ENCODE measurements at regions not wholly inside any gene's neighbourhood (a gene's known extent, or its start where the extent isn't known, plus 50 kb on each side); places are given as distances from the start of the nearest gene placed in this dataset.

DNA sequence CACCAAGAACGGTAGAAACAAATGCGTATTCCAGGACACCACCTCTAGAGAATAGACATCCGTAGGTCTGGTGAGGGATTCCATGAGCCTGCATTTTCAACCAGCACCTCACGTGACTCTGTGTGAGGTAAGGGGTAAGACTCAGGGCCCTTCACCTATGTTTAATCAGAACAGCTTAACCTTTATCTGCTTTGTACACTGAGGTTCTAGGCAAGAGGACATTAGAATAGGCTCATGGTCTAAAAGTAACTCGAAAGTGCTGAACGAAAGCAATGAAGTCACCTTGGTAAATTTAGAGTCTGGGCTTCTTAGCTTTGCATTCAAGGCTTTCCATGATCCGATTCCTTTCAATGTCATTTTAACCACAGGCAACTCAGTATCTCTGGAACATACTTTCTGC is 270.5 kb upstream of the CADM1 start:
- Histone ChIP-seq H3K27me3 (ENCODE audit: control insufficient read depth in 1 of 2, insufficient read depth in 2 of 2, low read length in 2 of 2) (no peaks in the 10 kb centered on the region), H3K36me3 (ENCODE audit: control insufficient read depth in 2 of 2, insufficient read depth in 2 of 2, low read length in 1 of 2) (no peaks in the 10 kb centered on the region), H3K4me1 (ENCODE audit: control insufficient read depth in 2 of 2, insufficient read depth in 2 of 2, low read length in 1 of 2) (peaks cover 2 to 3% of the 10 kb centered on the region in 2 donors), H3K9me3 (ENCODE audit: control insufficient read depth in 2 of 2, insufficient read depth in 1 of 2, low read depth in 1 of 2, low read length in 1 of 2) (no peaks in the 10 kb centered on the region), H3K27ac (ENCODE audit: low read depth in 2 of 2, low read length in 1 of 2) (no peak overlapping the region), H3K4me3 (ENCODE audit: low read depth in 1 of 2, low read length in 2 of 2) (no peak overlapping the region)
- 90 to 91% methylated on average over 7 of the region's 7 CpGs for WGBS, 2 donors

DNA sequence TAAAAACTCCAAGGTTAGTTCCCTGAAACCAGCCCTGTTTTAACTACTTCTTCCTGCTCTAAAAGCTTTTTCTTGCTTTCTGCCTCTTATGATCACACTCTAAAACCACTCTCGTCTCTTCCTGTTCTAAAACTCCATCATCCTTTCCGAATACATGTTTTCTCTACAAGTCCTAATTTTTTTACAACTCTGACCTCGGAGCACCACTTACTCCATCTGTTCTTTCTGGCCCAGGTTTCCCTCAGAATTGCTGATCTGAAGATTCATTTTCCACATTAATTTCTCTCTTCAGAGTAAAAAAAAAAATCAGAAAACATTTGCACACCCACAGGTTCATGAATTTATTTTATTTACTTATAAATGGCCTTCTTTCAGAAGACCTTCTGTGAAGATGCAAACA is 265.7 kb upstream of the CADM1 start:
- 80 to 86% methylated on average over 3 of the region's 3 CpGs for WGBS, 2 donors
- peaks cover 0 to 3% of the 10 kb centered on the region in 2 donors for H3K4me1 ChIP-seq (ENCODE audit: control insufficient read depth in 2 of 2, insufficient read depth in 2 of 2, low read length in 1 of 2)

DNA sequence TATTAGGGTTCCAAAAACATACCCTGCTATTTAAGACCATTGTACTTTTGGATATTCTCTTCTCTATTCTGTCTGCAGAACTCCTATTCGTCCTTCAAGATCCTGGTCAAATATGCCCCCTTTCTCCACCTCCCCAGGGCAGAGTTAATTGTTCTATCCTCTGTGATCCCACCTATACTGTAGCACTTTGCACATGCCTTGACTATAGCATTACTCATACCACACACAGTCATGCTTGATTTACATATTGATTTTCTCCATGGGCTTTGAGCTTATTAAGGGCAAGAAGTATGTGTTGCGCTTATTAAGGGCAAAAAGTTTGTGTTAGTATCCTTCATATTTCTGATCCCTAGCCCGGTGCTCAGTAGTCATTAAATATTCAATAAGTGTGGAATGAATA is 263.7 kb upstream of the CADM1 start:
- no peaks in the 10 kb centered on the region for H3K4me1 ChIP-seq (ENCODE audit: control insufficient read depth in 2 of 2, insufficient read depth in 2 of 2, low read length in 1 of 2)
- no peak overlapping the region for H3K4me3 ChIP-seq (ENCODE audit: low read depth in 1 of 2, low read length in 2 of 2)
- 88% methylated on average over 3 of the region's 3 CpGs for WGBS, 2 donors
- no peaks in the 10 kb centered on the region for H3K36me3 ChIP-seq (ENCODE audit: control insufficient read depth in 2 of 2, insufficient read depth in 2 of 2, low read length in 1 of 2)
- no peak overlapping the region for H3K27ac ChIP-seq (ENCODE audit: low read depth in 2 of 2, low read length in 1 of 2)
- no peaks in the 10 kb centered on the region for H3K9me3 ChIP-seq (ENCODE audit: control insufficient read depth in 2 of 2, insufficient read depth in 1 of 2, low read depth in 1 of 2, low read length in 1 of 2)
- H3K27me3 ChIP-seq (ENCODE audit: control insufficient read depth in 1 of 2, insufficient read depth in 2 of 2, low read length in 2 of 2) = no peaks in the 10 kb centered on the region

More for the DNA sequence above, 265.7 kb upstream of the CADM1 start:
- H3K9me3 ChIP-seq (ENCODE audit: control insufficient read depth in 2 of 2, insufficient read depth in 1 of 2, low read depth in 1 of 2, low read length in 1 of 2) = no peaks in the 10 kb centered on the region
- H3K36me3 ChIP-seq (ENCODE audit: control insufficient read depth in 2 of 2, insufficient read depth in 2 of 2, low read length in 1 of 2) = no peaks in the 10 kb centered on the region
- H3K27me3 ChIP-seq (ENCODE audit: control insufficient read depth in 1 of 2, insufficient read depth in 2 of 2, low read length in 2 of 2) = no peaks in the 10 kb centered on the region
- H3K27ac ChIP-seq (ENCODE audit: low read depth in 2 of 2, low read length in 1 of 2) = no peak overlapping the region
- H3K4me3 ChIP-seq (ENCODE audit: low read depth in 1 of 2, low read length in 2 of 2) = no peak overlapping the region

GRCh38 chr11:115767047-115767802 is 263.0 kb upstream of the CADM1 start:
- no peak overlapping the region for H3K27ac ChIP-seq (ENCODE audit: low read depth in 2 of 2, low read length in 1 of 2)
- no peaks in the 10 kb centered on the region for H3K36me3 ChIP-seq (ENCODE audit: control insufficient read depth in 2 of 2, insufficient read depth in 2 of 2, low read length in 1 of 2)
- no peaks in the 10 kb centered on the region for H3K4me1 ChIP-seq (ENCODE audit: control insufficient read depth in 2 of 2, insufficient read depth in 2 of 2, low read length in 1 of 2)
- H3K4me3 ChIP-seq (ENCODE audit: low read depth in 1 of 2, low read length in 2 of 2) = no peak overlapping the region
- no peaks in the 10 kb centered on the region for H3K9me3 ChIP-seq (ENCODE audit: control insufficient read depth in 2 of 2, insufficient read depth in 1 of 2, low read depth in 1 of 2, low read length in 1 of 2)
- no peaks in the 10 kb centered on the region for H3K27me3 ChIP-seq (ENCODE audit: control insufficient read depth in 1 of 2, insufficient read depth in 2 of 2, low read length in 2 of 2)
- 79 to 81% methylated on average over 10 of the region's 10 CpGs for WGBS, 2 donors

DNA sequence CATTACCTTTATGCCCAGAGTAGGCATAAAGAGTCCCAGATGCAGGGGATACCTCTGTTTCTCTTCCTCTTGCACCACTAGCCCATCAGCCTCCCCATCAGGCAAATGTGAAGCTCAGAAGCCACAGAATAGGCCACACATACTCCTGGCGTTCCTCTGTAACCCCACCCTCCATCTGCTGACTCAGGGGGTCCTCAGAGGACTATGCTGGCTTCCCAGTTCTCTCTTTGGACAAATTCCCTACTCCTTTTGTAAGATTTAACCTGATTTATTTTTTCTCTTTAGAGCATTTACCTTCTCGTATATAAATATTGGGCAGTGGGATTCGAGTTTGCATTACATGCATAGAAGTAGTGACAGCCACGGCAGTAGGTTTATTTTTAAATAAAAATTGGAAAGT is 262.3 kb upstream of the CADM1 start:
- no peak overlapping the region for H3K27ac ChIP-seq (ENCODE audit: low read depth in 2 of 2, low read length in 1 of 2)
- H3K9me3 ChIP-seq (ENCODE audit: control insufficient read depth in 2 of 2, insufficient read depth in 1 of 2, low read depth in 1 of 2, low read length in 1 of 2) = no peaks in the 10 kb centered on the region
- no peaks in the 10 kb centered on the region for H3K4me1 ChIP-seq (ENCODE audit: control insufficient read depth in 2 of 2, insufficient read depth in 2 of 2, low read length in 1 of 2)
- no peaks in the 10 kb centered on the region for H3K27me3 ChIP-seq (ENCODE audit: control insufficient read depth in 1 of 2, insufficient read depth in 2 of 2, low read length in 2 of 2)
- 85 to 91% methylated on average over 4 of the region's 4 CpGs for WGBS, 2 donors
- H3K4me3 ChIP-seq (ENCODE audit: low read depth in 1 of 2, low read length in 2 of 2) = no peak overlapping the region
- no peaks in the 10 kb centered on the region for H3K36me3 ChIP-seq (ENCODE audit: control insufficient read depth in 2 of 2, insufficient read depth in 2 of 2, low read length in 1 of 2)

- peaks cover 0 to 4% of the 10 kb centered on the region in 2 donors for H3K4me1 ChIP-seq (ENCODE audit: control insufficient read depth in 2 of 2, insufficient read depth in 2 of 2, low read length in 1 of 2)
- H3K9me3 ChIP-seq (ENCODE audit: control insufficient read depth in 2 of 2, insufficient read depth in 1 of 2, low read depth in 1 of 2, low read length in 1 of 2) = no peaks in the 10 kb centered on the region
- no peaks in the 10 kb centered on the region for H3K27me3 ChIP-seq (ENCODE audit: control insufficient read depth in 1 of 2, insufficient read depth in 2 of 2, low read length in 2 of 2)
- 69 to 74% methylated on average over 6 of the region's 6 CpGs for WGBS, 2 donors
- no peak overlapping the region for H3K27ac ChIP-seq (ENCODE audit: low read depth in 2 of 2, low read length in 1 of 2)
- H3K36me3 ChIP-seq (ENCODE audit: control insufficient read depth in 2 of 2, insufficient read depth in 2 of 2, low read length in 1 of 2) = no peaks in the 10 kb centered on the region
- H3K4me3 ChIP-seq (ENCODE audit: low read depth in 1 of 2, low read length in 2 of 2) = no peak overlapping the region
These were observed 261.6 kb upstream of the CADM1 start for GRCh38 chr11:115765803-115766239.

- Histone ChIP-seq H3K4me1 (ENCODE audit: control insufficient read depth in 2 of 2, insufficient read depth in 2 of 2, low read length in 1 of 2) (peaks cover 0 to 12% of the 10 kb centered on the region in 2 donors), H3K27me3 (ENCODE audit: control insufficient read depth in 1 of 2, insufficient read depth in 2 of 2, low read length in 2 of 2) (no peaks in the 10 kb centered on the region), H3K36me3 (ENCODE audit: control insufficient read depth in 2 of 2, insufficient read depth in 2 of 2, low read length in 1 of 2) (no peaks in the 10 kb centered on the region), H3K9me3 (ENCODE audit: control insufficient read depth in 2 of 2, insufficient read depth in 1 of 2, low read depth in 1 of 2, low read length in 1 of 2) (no peaks in the 10 kb centered on the region), H3K4me3 (ENCODE audit: low read depth in 1 of 2, low read length in 2 of 2) (no peak overlapping the region), H3K27ac (ENCODE audit: low read depth in 2 of 2, low read length in 1 of 2) (no peak overlapping the region)
- 71 to 78% methylated on average over 7 of the region's 7 CpGs for WGBS, 2 donors
These were observed 260.0 kb upstream of the CADM1 start for GRCh38 chr11:115764176-115764575.

DNA sequence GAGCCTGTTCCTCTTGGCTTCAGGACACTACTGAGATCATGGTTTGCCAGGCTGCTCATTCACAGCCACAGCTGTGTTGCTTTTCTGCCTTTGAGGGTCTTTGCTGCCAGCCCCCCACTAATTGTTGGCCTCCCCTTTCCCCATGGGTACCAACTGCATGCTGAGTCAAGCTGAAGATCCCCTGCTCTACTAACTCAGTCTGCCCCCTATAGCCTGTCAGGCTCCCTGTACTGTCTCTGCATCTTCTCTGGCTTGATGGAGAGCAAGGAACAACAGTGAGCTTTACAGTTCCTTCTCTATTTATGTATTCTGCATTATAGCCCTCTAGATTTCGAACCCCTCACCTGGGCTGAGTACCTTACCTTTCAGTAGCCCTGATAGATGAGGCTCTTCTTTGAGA is 257.6 kb upstream of the CADM1 start:
- 86 to 88% methylated on average over 1 of the region's 1 CpG for WGBS, 2 donors
- no peak overlapping the region for H3K27ac ChIP-seq (ENCODE audit: low read depth in 2 of 2, low read length in 1 of 2)
- no peaks in the 10 kb centered on the region for H3K27me3 ChIP-seq (ENCODE audit: control insufficient read depth in 1 of 2, insufficient read depth in 2 of 2, low read length in 2 of 2)
- H3K9me3 ChIP-seq (ENCODE audit: control insufficient read depth in 2 of 2, insufficient read depth in 1 of 2, low read depth in 1 of 2, low read length in 1 of 2) = no peaks in the 10 kb centered on the region
- H3K4me1 ChIP-seq (ENCODE audit: control insufficient read depth in 2 of 2, insufficient read depth in 2 of 2, low read length in 1 of 2) = peaks cover 0 to 16% of the 10 kb centered on the region in 2 donors
- no peaks in the 10 kb centered on the region for H3K36me3 ChIP-seq (ENCODE audit: control insufficient read depth in 2 of 2, insufficient read depth in 2 of 2, low read length in 1 of 2)
- no peak overlapping the region for H3K4me3 ChIP-seq (ENCODE audit: low read depth in 1 of 2, low read length in 2 of 2)

DNA sequence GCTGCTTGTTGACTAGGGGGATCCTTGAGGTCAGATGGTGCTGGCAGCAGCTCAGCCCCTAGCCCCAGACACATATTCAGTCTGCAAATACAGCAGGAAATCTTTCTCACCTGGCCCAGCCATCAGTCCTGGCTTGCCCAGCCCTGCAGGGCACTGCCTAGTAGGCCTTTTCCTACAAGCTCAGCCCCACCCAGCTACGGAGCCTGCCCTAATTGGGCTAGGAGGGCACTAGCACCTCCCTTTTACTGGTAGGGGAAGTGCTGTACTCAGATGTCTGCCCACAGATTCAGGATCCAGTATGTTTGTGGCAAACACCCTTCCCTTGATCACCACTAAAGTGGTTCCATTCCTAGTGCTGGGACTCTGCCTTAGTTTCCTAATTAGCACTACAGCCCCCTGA is 257.1 kb upstream of the CADM1 start:
- peak overlapping the region in 1 of 2 donors; percentile 13 for H3K27ac ChIP-seq (ENCODE audit: low read depth in 2 of 2, low read length in 1 of 2)
- H3K4me1 ChIP-seq (ENCODE audit: control insufficient read depth in 2 of 2, insufficient read depth in 2 of 2, low read length in 1 of 2) = peaks cover 0 to 16% of the 10 kb centered on the region in 2 donors
- H3K4me3 ChIP-seq (ENCODE audit: low read depth in 1 of 2, low read length in 2 of 2) = no peak overlapping the region
- WGBS, 2 donors = 51 to 69% methylated on average over 1 of the region's 1 CpG
- no peaks in the 10 kb centered on the region for H3K36me3 ChIP-seq (ENCODE audit: control insufficient read depth in 2 of 2, insufficient read depth in 2 of 2, low read length in 1 of 2)
- no peaks in the 10 kb centered on the region for H3K27me3 ChIP-seq (ENCODE audit: control insufficient read depth in 1 of 2, insufficient read depth in 2 of 2, low read length in 2 of 2)
- no peaks in the 10 kb centered on the region for H3K9me3 ChIP-seq (ENCODE audit: control insufficient read depth in 2 of 2, insufficient read depth in 1 of 2, low read depth in 1 of 2, low read length in 1 of 2)
